ENCODE measurements at regions not wholly inside any gene's neighbourhood (a gene's known extent, or its start where the extent isn't known, plus 50 kb on each side); places are given as distances from the start of the nearest gene placed in this dataset.

GRCh38 chr16:74215249-74215648 is 81.4 kb upstream of the PSMD7 start:
- H3K9me3 Mint-ChIP-seq: no peaks in the 10 kb centered on the region
- Histone ChIP-seq H3K4me2 (no peak overlapping the region), H3K4me1 (ENCODE audit: insufficient read depth) (no peaks in the 10 kb centered on the region), H3K9me2 (ENCODE audit: insufficient read depth) (no peaks in the 10 kb centered on the region; the same call in 1 of the 2 replicates), H3K4me3 (no peak overlapping the region), H3K36me3 (ENCODE audit: insufficient read depth) (no peaks in the 10 kb centered on the region), H3K27me3 (ENCODE audit: insufficient read depth) (no peaks in the 10 kb centered on the region), H2AFZ (no peak overlapping the region), H3F3A (replicated peaks; ENCODE audit: low read depth) (no peaks in the 10 kb centered on the region), H3K79me2 (replicated peaks; ENCODE audit: insufficient read depth) (no peaks in the 10 kb centered on the region), H4K20me1 (replicated peaks; ENCODE audit: insufficient read depth) (no peaks in the 10 kb centered on the region), H3K27ac (ENCODE audit: low read depth) (no peak overlapping the region)
- H3K27me3 Mint-ChIP-seq (ENCODE audit: insufficient read depth, low read depth, poor library complexity): peaks cover 2% of the 10 kb centered on the region
- no peak overlapping the region for H3K4me3 Mint-ChIP-seq
- TF ChIP-seq CREB1 (CRISPR knock-in tag; IDR thresholded peaks at IDR 0.05; ENCODE audit: low read depth) (no peak), EZH2 (IDR thresholded peaks at IDR 0.05; ENCODE audit: low read depth, unreplicated experiment) (no peak), ZNF462 (CRISPR knock-in tag; IDR thresholded peaks at IDR 0.05) (no peak), STAT1 (IDR thresholded peaks at IDR 0.05; ENCODE audit: unreplicated experiment) (no peak), POLR2AphosphoS5 (IDR thresholded peaks at IDR 0.05; ENCODE audit: low read depth) (no peak), REST (IDR thresholded peaks at IDR 0.05; ENCODE audit: unreplicated experiment) (no peak), ETS1 (IDR thresholded peaks at IDR 0.05) (no peak), CTCF (conservative IDR thresholded peaks at IDR 0.05; ENCODE audit: low read depth in 2 of 2) (no peak), ZNF331 (CRISPR knock-in tag; IDR thresholded peaks at IDR 0.05; ENCODE audit: low read depth) (no peak), ZNF114 (CRISPR knock-in tag; IDR thresholded peaks at IDR 0.05) (no peak), JUNB (IDR thresholded peaks at IDR 0.05; ENCODE audit: unreplicated experiment) (no peak), EZH2phosphoT487 (IDR thresholded peaks at IDR 0.05; ENCODE audit: unreplicated experiment) (no peak), NANOG (IDR thresholded peaks at IDR 0.05; ENCODE audit: borderline replicate concordance) (no peak)
- DNase-seq (ENCODE audit: low spot score) (no peak), ATAC-seq (no peak)
- no peaks in the 10 kb centered on the region for H3K4me1 Mint-ChIP-seq
- H3K36me3 Mint-ChIP-seq (ENCODE audit: low read depth): no peaks in the 10 kb centered on the region
- H3K27ac Mint-ChIP-seq: no peak overlapping the region
